GM12891 (cell line): ENCODE measurements at regions not wholly inside any gene's neighbourhood (a gene's known extent, or its start where the extent isn't known, plus 50 kb on each side); places are given as distances from the start of the nearest gene placed in this dataset.

ENCODE experiments used
- PAX5 ChIP-seq: IDR thresholded peaks from 2 replicates; pipeline ENCODE4 v1.6.1; 2011; ENCODE audit warnings: low read length, moderate library complexity, mild to moderate bottlenecking; ENCODE audit not compliant: insufficient read depth, severe bottlenecking
- POLR2A ChIP-seq: IDR thresholded peaks from 2 replicates; pipeline ENCODE4 v1.6.1; 2011; ENCODE audit warnings: low read depth, low read length, control low read depth
- POLR2AphosphoS5 ChIP-seq: IDR thresholded peaks from 2 replicates; pipeline ENCODE4 v1.6.1; 2011; ENCODE audit warnings: low read depth, low read length, control low read depth
- POU2F2 ChIP-seq: IDR thresholded peaks from 2 replicates; pipeline ENCODE4 v1.6.1; 2011; ENCODE audit warnings: low read depth, mild to moderate bottlenecking, control low read depth, low read length, moderate library complexity
- SPI1 ChIP-seq: IDR thresholded peaks from 2 replicates; pipeline ENCODE4 v1.6.1; 2011; ENCODE audit warnings: low read depth, low read length, control low read depth
- TAF1 ChIP-seq: IDR thresholded peaks from 2 replicates; pipeline ENCODE4 v1.6.1; 2011; ENCODE audit warnings: low read depth, low read length, control low read depth

GRCh38 chr12:125971981-125972380 lies 906.7 kb downstream of the AACS start:
- no peak for TF ChIP-seq POLR2AphosphoS5
- no peak for TF ChIP-seq POLR2A
- TF ChIP-seq TAF1 = no peak
- no peak for TF ChIP-seq SPI1
- TF ChIP-seq POU2F2 = no peak
- TF ChIP-seq PAX5 = no peak
